EL (cell line): ENCODE measurements at regions not wholly inside any gene's neighbourhood (a gene's known extent, or its start where the extent isn't known, plus 50 kb on each side); places are given as distances from the start of the nearest gene placed in this dataset.

Experiments
- DNase-seq: peaks from one replicate; pipeline ENCODE4 v3.0.0-alpha.2; 2016

- DNase-seq, result no peak
Observed at GRCh38 chr10:4475827-4476490, 350.0 kb upstream of the AKR1E2 start.

DNA sequence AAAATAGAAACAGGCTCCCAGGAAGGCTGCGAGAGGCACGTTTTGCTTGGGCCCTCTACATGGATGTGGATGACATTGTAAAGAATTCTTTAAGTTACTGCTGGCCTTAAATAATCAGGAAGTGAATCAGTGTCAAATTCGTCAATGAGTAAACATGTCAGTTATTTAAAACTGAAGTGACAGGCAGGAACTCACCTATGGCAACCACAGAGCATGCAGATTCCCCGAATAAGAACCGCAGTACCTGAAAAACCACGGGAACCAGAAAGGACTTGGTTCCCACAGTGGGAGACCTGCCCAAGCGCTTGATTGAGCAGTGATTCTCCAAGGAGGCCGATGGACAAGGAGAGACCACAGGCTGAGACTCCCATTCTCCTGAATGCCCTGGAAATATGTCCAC, 351.2 kb upstream of the AKR1E2 start:
- no peak for DNase-seq

DNA sequence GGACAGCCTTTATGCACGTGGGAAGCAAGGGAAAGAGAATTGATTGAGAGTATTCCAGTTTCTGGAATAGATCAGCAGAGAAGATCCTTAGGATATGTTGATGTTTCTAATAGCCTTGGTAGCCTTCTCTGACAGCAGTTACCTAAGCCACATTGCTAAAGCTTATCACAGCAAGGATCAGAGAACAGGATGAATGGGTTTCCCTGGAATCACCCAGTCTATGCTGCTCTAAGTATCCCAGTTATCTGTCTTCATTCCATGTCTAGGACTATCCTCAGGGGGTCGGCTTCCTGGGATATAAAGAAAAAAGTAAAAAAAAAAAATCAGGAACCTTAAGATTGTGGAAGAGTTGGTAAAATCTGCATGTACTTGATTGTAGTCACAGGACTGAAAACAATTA, 352.0 kb upstream of the AKR1E2 start:
- no peak for DNase-seq

DNA sequence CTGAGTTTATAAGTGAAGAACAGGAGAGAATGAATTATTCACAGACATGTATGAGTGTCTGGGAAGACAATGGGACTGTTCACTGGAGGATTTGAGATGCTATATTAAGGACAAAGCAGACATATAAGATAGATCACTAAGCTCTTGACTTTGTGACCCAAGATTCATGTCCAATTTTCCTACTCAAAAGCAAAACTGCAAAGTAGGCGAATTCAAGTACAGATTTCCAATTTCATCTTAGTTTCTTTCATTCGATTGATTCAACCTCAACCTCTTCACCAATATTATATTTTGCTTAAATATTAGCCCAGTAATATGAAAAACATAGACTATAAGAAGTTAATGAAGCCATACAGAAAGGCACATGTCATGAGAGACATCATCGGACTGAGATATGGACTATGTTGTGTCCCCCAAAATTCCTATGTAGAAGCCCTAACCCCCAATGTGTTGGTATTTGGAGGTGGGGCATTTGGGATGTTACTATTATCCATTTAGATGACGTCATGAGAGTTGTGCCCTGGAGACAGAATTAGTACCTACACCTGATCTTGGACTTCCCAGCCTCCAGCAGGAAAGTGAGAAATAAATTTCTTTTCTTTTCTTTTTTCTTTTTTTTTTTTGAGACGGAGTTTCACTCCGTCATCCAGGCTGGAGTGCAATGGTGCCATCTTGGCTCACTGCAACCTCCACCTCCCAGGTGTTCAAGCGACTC, 353.7 kb upstream of the AKR1E2 start:
- no peak for DNase-seq

- peak; percentile 93 for DNase-seq
Observed at GRCh38 chr10:4470231-4470835, 355.7 kb upstream of the AKR1E2 start.

DNA sequence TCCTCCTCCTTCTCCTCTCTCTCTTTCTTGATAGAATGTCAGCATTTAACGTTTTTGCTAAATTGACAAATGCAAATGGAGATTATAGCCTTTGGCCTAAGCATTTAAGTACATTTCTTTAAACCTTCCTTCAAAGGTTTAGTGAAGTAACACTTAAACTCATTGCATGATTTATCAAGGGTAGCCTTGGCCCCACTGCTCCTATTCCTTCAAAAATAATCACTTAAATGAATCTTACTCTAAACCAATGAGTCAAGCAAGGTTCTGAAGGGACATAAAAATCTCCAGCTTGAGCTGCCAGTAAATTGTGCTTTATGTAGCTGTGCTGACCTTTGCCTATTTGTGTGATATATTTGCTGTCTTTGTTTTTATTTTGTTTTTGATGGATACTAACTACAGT, 358.5 kb upstream of the AKR1E2 start:
- no peak for DNase-seq

GRCh38 chr10:4460267-4460666, 365.7 kb upstream of the AKR1E2 start:
- DNase-seq, result no peak

- DNase-seq, result no peak
Observed at GRCh38 chr10:4459531-4459930, 366.5 kb upstream of the AKR1E2 start.

DNA sequence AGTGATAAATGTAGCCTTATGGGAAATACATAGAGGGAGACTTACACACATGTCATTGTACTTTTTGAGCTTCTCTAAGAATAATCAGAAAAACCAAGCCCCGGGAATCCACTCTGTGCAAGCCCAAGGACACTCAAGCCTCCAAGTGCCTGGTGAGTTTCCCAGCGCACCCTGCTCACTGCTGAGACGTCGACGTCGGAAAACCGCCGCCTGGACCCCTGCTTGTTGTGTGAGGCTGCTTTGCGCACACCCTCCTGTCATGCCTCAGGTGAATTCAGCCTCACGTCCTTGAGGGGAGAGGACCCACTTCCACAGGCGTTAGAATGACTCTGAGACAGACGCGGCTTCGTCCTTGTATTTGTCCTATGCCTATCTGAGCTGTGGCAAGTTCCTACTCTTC, 368.4 kb upstream of the AKR1E2 start:
- no peak for DNase-seq

GRCh38 chr10:4456776-4457175, 369.2 kb upstream of the AKR1E2 start:
- no peak for DNase-seq

DNA sequence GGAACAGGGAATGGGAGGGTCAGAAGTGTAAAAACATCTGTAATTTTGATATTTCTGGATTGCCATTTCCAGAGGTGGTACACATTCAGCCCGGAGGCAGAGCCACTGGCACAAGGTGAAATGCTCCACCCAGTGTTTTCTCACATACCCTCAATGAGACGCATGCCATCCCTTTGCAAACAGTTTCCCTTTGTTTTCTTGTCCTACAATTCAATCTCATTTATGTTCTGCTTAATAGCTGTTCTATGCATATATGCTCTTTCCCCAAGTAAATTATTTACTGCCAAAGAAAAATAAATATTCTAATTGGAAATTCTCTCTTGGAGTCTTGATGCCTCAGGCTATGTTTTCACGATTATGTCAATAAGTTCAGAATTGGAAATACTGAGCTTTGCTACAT, 369.7 kb upstream of the AKR1E2 start:
- no peak for DNase-seq

GRCh38 chr10:4453950-4454349, 372.1 kb upstream of the AKR1E2 start:
- DNase-seq, result no peak

GRCh38 chr10:4453276-4453675, 372.7 kb upstream of the AKR1E2 start:
- DNase-seq, result no peak

DNA sequence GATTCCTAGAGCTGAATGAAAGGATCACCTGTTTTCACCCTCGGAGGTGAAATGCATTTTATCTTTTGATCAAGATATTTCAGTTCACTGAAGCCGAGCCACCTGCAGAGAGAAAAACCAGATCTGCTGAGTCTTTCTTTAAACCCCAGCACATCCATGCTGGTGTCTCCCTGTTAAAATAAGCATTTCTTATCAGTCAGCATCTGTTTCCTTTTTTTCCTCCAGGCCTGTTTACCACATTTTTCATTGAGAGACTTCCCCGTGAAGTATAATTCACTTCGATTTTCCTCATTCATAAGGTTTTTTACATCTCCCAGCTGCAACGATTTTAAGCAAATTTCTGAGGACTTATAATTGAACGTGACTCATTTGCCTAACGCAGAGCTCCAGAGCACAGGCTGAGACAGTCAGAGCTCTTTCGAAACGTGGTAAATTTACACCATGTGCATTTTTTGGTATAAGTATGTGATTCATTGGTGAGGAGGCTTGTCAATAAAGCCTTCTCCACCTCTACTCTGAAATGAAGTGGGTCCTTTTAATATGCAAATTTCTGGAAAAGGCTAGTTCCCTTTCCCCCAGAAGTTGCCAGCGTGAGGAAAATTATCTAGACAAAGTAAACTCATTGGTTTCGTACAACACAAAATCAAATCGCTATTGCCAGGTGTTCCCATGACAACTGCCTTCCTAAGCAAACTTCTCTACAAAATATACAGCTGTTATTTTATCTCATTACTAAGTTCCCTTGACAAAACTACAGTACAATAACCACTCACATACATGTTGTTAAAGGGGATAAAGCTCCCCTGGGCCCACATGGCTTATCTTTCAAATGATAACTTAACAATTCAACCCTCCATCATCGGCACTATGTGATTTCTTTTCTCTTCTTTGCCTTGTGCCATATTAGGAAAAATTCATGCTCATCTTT, 374.8 kb upstream of the AKR1E2 start:
- DNase-seq, result peak; percentile 79

- DNase-seq, result no peak
Observed at GRCh38 chr10:4450169-4450568, 375.8 kb upstream of the AKR1E2 start.

- DNase-seq, result no peak
Observed at GRCh38 chr10:4448030-4448429, 378.0 kb upstream of the AKR1E2 start.

GRCh38 chr10:4443419-4443818, 382.6 kb upstream of the AKR1E2 start:
- DNase-seq, result no peak

GRCh38 chr10:4442296-4442695, 383.7 kb upstream of the AKR1E2 start:
- DNase-seq, result no peak

DNA sequence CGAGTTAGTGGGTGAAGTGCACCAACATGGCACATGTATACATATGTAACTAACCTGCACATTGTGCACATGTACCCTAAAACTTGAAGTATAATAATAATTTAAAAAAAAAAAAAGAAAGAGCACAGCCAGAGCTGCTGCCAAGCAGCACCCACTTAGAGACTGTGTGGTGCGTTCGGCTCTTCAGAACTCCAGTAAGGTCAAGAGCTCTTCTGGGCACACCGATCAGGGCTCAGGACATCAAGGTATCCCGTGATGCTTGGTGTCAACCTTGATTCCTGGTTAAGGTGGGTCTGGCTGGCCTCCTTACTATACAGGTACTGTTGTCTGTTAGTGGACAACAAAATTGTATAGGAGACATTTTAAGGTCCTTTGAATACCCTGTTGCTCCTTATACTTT, 385.7 kb upstream of the AKR1E2 start:
- no peak for DNase-seq

- no peak for DNase-seq
Observed at GRCh38 chr10:4437791-4438190, 388.2 kb upstream of the AKR1E2 start.

- DNase-seq, result no peak
Observed at GRCh38 chr10:4437061-4437460, 388.9 kb upstream of the AKR1E2 start.

DNA sequence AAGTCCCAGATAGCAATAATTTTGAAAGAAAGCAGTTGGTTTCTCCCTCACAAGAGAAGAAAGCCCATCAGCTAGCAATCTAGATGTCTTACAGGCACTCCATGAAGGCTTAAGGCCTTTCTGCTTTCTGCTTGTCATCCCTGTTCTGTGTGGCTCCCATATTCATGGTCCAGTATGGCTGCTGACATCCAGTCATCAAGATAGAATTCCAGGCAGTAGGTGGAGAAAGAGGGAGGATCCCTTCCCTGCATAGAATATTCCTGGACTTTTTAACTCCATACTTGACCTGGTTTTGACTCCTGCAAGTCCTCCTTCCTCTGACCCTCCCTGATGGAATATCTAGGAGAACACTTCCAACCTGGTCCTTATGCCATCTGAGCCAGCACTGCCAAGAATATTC, 389.9 kb upstream of the AKR1E2 start:
- no peak for DNase-seq

- DNase-seq, result no peak
Observed at GRCh38 chr10:4434516-4435071, 391.4 kb upstream of the AKR1E2 start.
